Left lung (tissue), 4 donors: ENCODE measurements at regions not wholly inside any gene's neighbourhood (a gene's known extent, or its start where the extent isn't known, plus 50 kb on each side); places are given as distances from the start of the nearest gene placed in this dataset.

Source experiments
- ATAC-seq: fragments of 200-7000 bp; cut with Tn5 transposase; one replicate; pipeline ENCODE4 v1.9.1; 2020; ENCODE audit warnings: moderate library complexity
- DNase-seq, 4 donors: peaks; one replicate each; pipeline ENCODE4 v3.0.0-alpha.2; 2013 to 2020
- H3K27ac ChIP-seq, 2 donors: fragments of 200-600 bp; sonication (generic) in 1 of 2; one replicate each; pipeline versions ENCODE4 v1.5.0 to v1.8.0; 2020 to 2021
- H3K27me3 ChIP-seq, 2 donors: fragments of 200-600 bp; sonication (generic) in 1 of 2; one replicate each; pipeline versions ENCODE4 v1.5.0 to v1.8.0; 2020 to 2021
- H3K36me3 ChIP-seq, 2 donors: fragments of 200-600 bp; sonication (generic) in 1 of 2; one replicate each; pipeline versions ENCODE4 v1.5.0 to v1.8.0; 2020 to 2021
- H3K4me1 ChIP-seq, 2 donors: fragments of 200-600 bp; one replicate each; pipeline ENCODE4 v1.8.0; 2021
- H3K4me3 ChIP-seq, 2 donors: fragments of 200-600 bp; sonication (generic) in 1 of 2; one replicate each; pipeline versions ENCODE4 v1.5.0 to v1.8.0; 2020 to 2021; ENCODE audit warnings: mild to moderate bottlenecking in 1 of 2
- H3K9me3 ChIP-seq, 2 donors: fragments of 200-600 bp; sonication (generic) in 1 of 2; one replicate each; pipeline versions ENCODE4 v1.5.0 to v1.8.0; 2020 to 2021
- CTCF ChIP-seq, 2 donors: fragments of 200-600 bp; sonication (generic) in 1 of 2; IDR thresholded peaks; one replicate each; pipeline versions ENCODE4 v1.5.0 to v1.8.0; 2021; ENCODE audit warnings: antibody characterized with exemption in 2 of 2
- intact Hi-C, 2 donors: fragments of 100-400 bp; cut with DNase I; formaldehyde crosslinking; loops; one replicate each; pipeline versions ENCODE4 v1.11.2 to v1.14.2; 2022
- donor health status: DM: no; HTN: yes; CAD: no.
- donor health status: DM: no; HTN: no; CAD: no.

- Histone ChIP-seq H3K27me3 (no peaks in the 10 kb centered on the region), H3K27ac (no peak overlapping the region), H3K36me3 (no peaks in the 10 kb centered on the region), H3K9me3 (peaks cover 0 to 81% of the 10 kb centered on the region in 2 donors), H3K4me3 (no peak overlapping the region), H3K4me1 (no peaks in the 10 kb centered on the region)
- ATAC-seq: no peak
- no peak for DNase-seq
- no peak for TF ChIP-seq CTCF (IDR thresholded peaks at IDR 0.05)
- intact Hi-C loops: no loop called here
These were observed 50.0 kb upstream of the ZNF716 start for GRCh38 chr7:57399972-57400371.
